ENCODE measurements at regions not wholly inside any gene's neighbourhood (a gene's known extent, or its start where the extent isn't known, plus 50 kb on each side); places are given as distances from the start of the nearest gene placed in this dataset.
A peak's percentile ranks its signal among the peaks of the same experiment; 100 is the strongest.
"Not testable (repeated sequence)": the region's sequence is repeated elsewhere in the genome, so short reads cannot be mapped to it uniquely, and the experiment has no call there.

DNA sequence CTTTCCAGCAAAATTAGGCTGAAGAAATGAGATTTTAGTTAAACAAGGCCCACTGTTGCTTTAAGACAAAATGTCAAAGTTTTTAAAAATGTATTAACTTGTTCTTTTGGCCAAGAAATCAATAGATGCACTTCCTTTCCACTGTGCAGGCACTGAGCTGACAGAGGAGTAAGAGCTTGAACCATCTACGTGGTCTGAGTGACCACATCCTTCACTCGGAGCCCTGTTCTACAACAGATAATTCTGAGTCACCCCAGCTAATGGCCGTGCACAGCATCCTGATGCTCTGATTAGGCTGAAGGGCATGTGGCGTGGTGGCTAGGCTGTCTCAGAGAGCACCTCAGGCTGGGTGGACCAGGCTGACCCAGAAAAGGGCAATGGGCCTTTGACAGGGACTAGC, 107.9 kb downstream of the POTEC start:
- H3K27ac Mint-ChIP-seq; H3K4me3 ChIP-seq (ENCODE audit: low read length); intact Hi-C loops (cut with micrococcal nuclease); H3K9me3 ChIP-seq (ENCODE audit: control insufficient read depth, insufficient read depth, low read length); H3K9me3 Mint-ChIP-seq; DNase-seq; H3K36me3 Mint-ChIP-seq; H3K4me1 ChIP-seq (ENCODE audit: control insufficient read depth, insufficient read depth, low read length); H3K36me3 ChIP-seq (ENCODE audit: control insufficient read depth, insufficient read depth, low read length); H3K4me3 Mint-ChIP-seq; H3K27me3 Mint-ChIP-seq (ENCODE audit: low read depth in 2 of 2); H3K27ac ChIP-seq (ENCODE audit: low read length); ATAC-seq; H3K27me3 ChIP-seq (ENCODE audit: control insufficient read depth, insufficient read depth, low read length); H3K4me1 Mint-ChIP-seq: not testable (repeated sequence)
- WGBS (ENCODE audit: insufficient coverage) = no CpG with 5 or more reads among the region's 4 CpGs

DNA sequence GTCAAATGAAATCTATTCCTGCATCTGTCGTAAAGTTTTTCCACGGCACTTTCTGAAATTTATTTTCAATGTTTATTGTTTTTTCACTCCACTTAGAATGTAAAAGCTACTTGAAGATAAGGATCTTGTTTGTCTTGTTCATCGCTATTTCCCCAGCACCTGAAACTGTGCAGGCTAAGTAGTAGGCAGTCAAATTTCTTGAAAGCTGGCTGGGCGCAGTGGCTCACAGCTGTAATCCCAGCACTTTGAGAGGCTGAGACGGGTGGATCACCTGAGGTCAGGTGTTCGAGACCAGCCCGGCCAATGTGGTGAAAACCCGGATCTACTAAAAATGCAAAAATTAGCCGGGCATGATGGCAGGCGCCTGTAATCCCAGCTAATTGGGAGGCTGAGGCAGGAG, 111.0 kb downstream of the POTEC start:
- H3K27ac ChIP-seq (ENCODE audit: low read length); H3K27ac Mint-ChIP-seq; intact Hi-C loops (cut with micrococcal nuclease); H3K9me3 ChIP-seq (ENCODE audit: control insufficient read depth, insufficient read depth, low read length); ATAC-seq; H3K4me1 Mint-ChIP-seq; H3K4me3 ChIP-seq (ENCODE audit: low read length); DNase-seq; H3K27me3 ChIP-seq (ENCODE audit: control insufficient read depth, insufficient read depth, low read length); H3K4me1 ChIP-seq (ENCODE audit: control insufficient read depth, insufficient read depth, low read length); H3K27me3 Mint-ChIP-seq (ENCODE audit: low read depth in 2 of 2); H3K36me3 Mint-ChIP-seq; H3K36me3 ChIP-seq (ENCODE audit: control insufficient read depth, insufficient read depth, low read length); H3K9me3 Mint-ChIP-seq: not testable (repeated sequence)
- peak overlapping the region; percentile 25 for H3K4me3 Mint-ChIP-seq
- 90% methylated on average over 7 of the region's 10 CpGs for WGBS (ENCODE audit: insufficient coverage)

DNA sequence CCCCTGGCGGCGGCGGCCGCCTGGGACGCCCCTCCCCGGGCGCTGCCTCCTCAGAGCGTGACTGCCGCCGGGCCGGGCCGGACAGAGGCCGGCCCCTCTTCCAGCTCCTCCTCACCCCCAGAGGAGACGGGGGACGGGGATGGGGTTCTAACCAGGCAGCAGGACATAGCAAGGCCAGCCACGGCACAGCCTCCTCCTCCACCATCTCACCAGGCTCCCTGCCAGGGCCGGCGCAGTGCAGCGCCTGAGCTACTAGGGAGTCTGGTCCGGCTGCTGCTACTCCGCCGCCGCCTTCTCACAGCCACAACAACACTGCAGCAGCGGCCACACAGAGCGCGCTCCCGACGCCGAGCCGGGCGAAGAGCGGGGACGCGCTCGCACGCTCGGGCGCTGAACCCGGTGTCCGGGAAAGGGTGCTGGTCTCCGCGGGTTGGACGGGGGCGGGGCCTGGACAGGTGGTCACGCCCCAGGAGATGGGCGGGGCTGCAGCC, 112.3 kb downstream of the POTEC start:
- H3K27me3 ChIP-seq (ENCODE audit: control insufficient read depth, insufficient read depth, low read length); H3K27ac ChIP-seq (ENCODE audit: low read length); H3K36me3 Mint-ChIP-seq; H3K9me3 Mint-ChIP-seq; H3K9me3 ChIP-seq (ENCODE audit: control insufficient read depth, insufficient read depth, low read length); H3K4me1 Mint-ChIP-seq; intact Hi-C loops (cut with micrococcal nuclease); H3K4me1 ChIP-seq (ENCODE audit: control insufficient read depth, insufficient read depth, low read length); H3K36me3 ChIP-seq (ENCODE audit: control insufficient read depth, insufficient read depth, low read length): not testable (repeated sequence)
- Mint-ChIP-seq H3K4me3 (peak overlapping the region; percentile 95), H3K27me3 (ENCODE audit: low read depth in 2 of 2) (peaks cover 9 to 11% of the 10 kb centered on the region in 2 donors), H3K27ac (peak overlapping the region in 1 of 2 donors; percentile 81)
- 4% methylated on average over 46 of the region's 46 CpGs for WGBS (ENCODE audit: insufficient coverage)
- ATAC-seq (peak in 1 of 3 donors; percentile 42), DNase-seq (peak; percentile 39 to 61)
- H3K4me3 ChIP-seq (ENCODE audit: low read length) = peak overlapping the region; percentile 35

DNA sequence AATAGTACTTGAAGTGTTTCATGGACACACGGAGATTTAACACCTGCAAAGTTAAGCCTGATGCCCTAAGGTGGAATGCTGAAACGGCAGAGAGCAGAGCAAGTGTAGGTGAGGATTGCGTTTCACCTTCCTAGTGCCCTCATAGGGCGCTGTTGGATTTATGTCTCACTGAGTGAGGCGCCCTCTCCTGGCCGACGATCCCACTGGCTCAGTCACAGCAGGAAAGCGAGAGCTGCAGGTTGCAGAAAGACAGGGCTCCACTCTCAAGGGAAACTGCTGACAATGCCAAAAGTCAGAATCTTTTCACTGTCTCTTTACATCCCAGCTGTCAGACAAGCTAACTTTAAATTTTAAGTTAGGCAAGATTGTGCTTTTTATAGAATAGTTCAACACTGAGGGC, 127.6 kb downstream of the POTEC start:
- DNase-seq = peak in 1 of 2 donors; percentile 49
- H3K27ac Mint-ChIP-seq; H3K27ac ChIP-seq (ENCODE audit: low read length); H3K4me1 ChIP-seq (ENCODE audit: control insufficient read depth, insufficient read depth, low read length); ATAC-seq; H3K9me3 Mint-ChIP-seq; intact Hi-C loops (cut with micrococcal nuclease); H3K9me3 ChIP-seq (ENCODE audit: control insufficient read depth, insufficient read depth, low read length); H3K27me3 ChIP-seq (ENCODE audit: control insufficient read depth, insufficient read depth, low read length); H3K4me3 Mint-ChIP-seq; H3K4me3 ChIP-seq (ENCODE audit: low read length); H3K36me3 Mint-ChIP-seq; H3K4me1 Mint-ChIP-seq; H3K36me3 ChIP-seq (ENCODE audit: control insufficient read depth, insufficient read depth, low read length): not testable (repeated sequence)
- whole genome bisulfite sequencing (ENCODE audit: insufficient coverage) = 0% methylated on average over 7 of the region's 8 CpGs
- TF ChIP-seq, protein P1, sequence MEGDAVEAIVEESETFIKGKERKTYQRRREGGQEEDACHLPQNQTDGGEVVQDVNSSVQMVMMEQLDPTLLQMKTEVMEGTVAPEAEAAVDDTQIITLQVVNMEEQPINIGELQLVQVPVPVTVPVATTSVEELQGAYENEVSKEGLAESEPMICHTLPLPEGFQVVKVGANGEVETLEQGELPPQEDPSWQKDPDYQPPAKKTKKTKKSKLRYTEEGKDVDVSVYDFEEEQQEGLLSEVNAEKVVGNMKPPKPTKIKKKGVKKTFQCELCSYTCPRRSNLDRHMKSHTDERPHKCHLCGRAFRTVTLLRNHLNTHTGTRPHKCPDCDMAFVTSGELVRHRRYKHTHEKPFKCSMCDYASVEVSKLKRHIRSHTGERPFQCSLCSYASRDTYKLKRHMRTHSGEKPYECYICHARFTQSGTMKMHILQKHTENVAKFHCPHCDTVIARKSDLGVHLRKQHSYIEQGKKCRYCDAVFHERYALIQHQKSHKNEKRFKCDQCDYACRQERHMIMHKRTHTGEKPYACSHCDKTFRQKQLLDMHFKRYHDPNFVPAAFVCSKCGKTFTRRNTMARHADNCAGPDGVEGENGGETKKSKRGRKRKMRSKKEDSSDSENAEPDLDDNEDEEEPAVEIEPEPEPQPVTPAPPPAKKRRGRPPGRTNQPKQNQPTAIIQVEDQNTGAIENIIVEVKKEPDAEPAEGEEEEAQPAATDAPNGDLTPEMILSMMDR (IDR thresholded peaks at IDR 0.05) = peak; percentile 56
- peaks cover 0 to 11% of the 10 kb centered on the region in 2 donors for H3K27me3 Mint-ChIP-seq (ENCODE audit: low read depth in 2 of 2)

DNA sequence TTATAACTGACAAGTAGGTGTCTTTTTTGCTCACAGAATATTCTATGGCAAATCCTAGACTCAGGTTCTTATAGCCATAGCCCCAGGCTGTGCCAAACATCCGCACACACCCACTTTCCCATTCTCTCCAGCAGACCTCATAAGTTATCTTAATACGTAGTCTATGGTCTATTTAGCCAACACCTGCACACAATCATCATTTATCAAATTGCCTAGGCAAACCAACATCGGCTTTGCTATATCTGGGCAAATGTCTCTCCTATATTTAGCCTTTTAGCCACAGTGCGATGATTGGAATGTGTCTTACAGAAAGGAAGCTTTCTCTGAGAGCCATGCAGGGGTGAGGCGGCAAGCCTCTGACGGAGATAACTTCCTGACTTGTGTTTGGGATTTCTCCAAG, 128.0 kb downstream of the POTEC start:
- H3K4me1 Mint-ChIP-seq; H3K27ac Mint-ChIP-seq; intact Hi-C loops (cut with micrococcal nuclease); H3K36me3 ChIP-seq (ENCODE audit: control insufficient read depth, insufficient read depth, low read length); H3K9me3 ChIP-seq (ENCODE audit: control insufficient read depth, insufficient read depth, low read length); H3K4me1 ChIP-seq (ENCODE audit: control insufficient read depth, insufficient read depth, low read length); H3K27ac ChIP-seq (ENCODE audit: low read length); H3K27me3 ChIP-seq (ENCODE audit: control insufficient read depth, insufficient read depth, low read length); H3K4me3 Mint-ChIP-seq; DNase-seq; H3K9me3 Mint-ChIP-seq; H3K36me3 Mint-ChIP-seq; ATAC-seq; H3K4me3 ChIP-seq (ENCODE audit: low read length): not testable (repeated sequence)
- WGBS (ENCODE audit: insufficient coverage) = 82% methylated on average over 3 of the region's 6 CpGs
- peaks cover 0 to 11% of the 10 kb centered on the region in 2 donors for H3K27me3 Mint-ChIP-seq (ENCODE audit: low read depth in 2 of 2)

Measured in natural killer cell (primary cell).